NCI-H2196 treated with DMSO at 0.1 percent for 48 hours (cell line): ENCODE measurements at regions not wholly inside any gene's neighbourhood (a gene's known extent, or its start where the extent isn't known, plus 50 kb on each side); places are given as distances from the start of the nearest gene placed in this dataset.

Experiments
- DNase-seq: peaks from one replicate; lab custom pipeline; 2025; ENCODE audit not compliant: unreplicated experiment; lab: John Stamatoyannopoulos, UW

DNA sequence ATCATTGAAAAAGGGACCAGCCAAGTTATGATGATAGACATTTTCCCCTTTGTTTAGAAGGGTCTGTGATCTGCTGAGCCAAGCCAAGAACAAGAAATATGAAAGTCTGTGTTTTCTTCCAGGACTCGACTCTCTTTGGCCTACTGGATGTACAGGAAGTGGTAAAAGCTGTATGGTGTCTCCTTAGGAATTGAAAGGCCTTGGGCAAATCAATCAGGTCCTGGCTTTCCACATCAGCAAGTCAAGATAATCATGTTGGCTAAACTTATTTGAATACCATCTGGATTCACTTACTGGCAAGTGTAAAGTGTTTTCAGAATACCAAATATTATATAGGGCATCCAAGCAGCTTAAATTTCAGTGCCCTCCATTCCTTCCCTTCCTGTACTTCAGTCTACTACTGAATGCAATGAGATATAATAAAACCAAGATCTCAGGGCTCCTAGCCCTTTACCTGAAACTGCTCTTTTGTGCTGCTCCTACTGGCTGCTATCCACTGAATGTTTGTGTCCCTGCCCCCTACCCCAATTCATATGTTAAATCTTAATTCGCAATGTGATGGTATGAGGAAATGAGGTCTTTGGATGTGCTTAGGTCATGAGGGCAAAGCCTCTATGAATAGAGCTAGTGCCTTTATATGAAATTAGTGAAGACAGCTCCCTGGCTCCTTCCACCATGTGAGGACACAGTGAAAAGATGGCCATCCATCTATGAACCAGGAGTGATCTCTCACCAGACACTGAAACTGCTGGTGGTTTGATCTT is 578.0 kb downstream of the SPRY1 start:
- no peak for DNase-seq

GRCh38 chr4:123976285-123976684 is 579.7 kb downstream of the SPRY1 start:
- DNase-seq: no peak

DNA sequence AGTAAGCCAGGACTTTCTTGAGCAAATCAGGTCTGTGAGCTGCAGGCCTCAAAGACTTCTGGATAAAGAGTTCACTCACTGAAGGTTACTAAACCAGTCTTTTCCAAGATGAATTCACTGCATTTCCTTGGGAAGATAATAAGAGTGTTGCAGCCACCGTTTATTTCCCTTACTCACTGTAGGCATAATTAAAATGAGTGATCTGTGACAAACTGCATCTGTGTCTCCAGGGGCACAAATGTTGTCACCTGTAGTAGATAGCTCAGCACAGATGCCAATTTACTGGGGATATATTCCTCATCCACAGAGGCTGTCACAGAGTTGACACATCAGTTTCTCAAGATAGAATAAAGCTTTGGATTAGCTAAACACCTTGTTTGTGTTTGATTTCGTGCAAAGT is 580.2 kb downstream of the SPRY1 start:
- DNase-seq: no peak

- DNase-seq: no peak
These were observed 581.1 kb downstream of the SPRY1 start for GRCh38 chr4:123977641-123978081.

- no peak for DNase-seq
These were observed 582.0 kb downstream of the SPRY1 start for GRCh38 chr4:123978637-123979036.

DNA sequence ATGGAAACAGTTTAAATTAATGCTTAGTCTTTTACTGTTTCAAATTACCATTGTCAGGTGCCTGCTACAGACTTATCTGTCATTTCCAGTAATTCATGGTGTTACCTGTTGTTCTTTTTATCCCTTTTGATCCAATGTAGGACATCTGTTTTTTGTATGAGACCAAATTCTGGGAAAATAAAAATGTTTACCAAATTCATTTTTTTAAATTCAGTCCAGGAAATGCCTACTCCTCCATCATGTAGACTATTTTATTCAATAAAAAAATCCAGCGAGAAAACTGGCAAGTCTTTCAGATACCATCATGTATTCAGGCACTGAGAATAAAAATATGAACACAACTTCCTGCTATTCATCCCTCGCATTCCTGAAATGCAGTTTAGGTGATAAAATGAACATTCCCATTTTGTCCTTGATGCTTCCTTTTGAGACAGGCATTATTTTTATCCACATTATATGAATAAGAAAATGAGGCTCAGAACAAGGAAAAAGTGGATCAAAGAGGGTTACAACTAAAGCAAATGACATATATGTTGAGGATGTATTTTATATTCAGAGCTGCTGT is 584.2 kb downstream of the SPRY1 start:
- DNase-seq: no peak

DNA sequence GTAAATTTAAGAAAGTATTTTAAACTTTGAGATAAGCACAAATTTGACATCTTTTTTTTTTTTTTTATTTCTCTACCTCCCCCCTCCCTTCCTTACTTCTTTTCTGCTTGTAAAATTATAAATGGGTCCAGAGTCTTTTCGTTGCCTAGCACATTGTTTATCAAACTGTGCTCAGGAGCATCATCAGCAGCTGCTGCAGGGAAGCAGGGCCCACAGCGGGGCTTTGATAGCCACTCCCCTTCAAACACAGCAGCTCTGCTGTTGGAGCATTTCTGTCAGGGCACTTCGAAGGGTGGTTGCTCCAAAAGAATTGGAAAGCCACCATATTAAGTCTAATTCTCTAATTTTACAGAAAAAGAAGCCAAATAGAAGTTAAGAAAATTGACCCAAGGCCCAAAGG is 588.3 kb downstream of the SPRY1 start:
- no peak for DNase-seq

GRCh38 chr4:123986268-123986798 is 589.7 kb downstream of the SPRY1 start:
- DNase-seq: no peak

DNA sequence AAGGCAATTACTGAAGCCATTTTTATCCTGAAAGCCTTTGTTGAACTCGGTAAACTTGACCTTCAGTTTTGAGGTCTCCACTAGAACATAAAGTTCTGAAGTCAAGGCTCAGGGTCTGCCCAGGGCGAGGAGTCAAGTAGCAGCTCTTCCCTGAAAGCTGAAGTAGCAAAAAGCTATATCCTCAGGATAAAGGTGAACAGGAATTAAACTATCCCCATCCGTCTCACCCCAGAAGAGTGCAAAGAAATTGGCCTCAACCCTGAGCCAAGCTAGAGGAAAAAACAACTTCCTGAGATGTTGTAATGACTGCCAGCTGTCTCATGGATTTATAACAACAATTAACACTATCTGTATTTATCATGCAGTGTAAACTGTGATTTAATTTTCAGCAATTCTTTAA is 590.8 kb downstream of the SPRY1 start:
- DNase-seq: no peak

DNA sequence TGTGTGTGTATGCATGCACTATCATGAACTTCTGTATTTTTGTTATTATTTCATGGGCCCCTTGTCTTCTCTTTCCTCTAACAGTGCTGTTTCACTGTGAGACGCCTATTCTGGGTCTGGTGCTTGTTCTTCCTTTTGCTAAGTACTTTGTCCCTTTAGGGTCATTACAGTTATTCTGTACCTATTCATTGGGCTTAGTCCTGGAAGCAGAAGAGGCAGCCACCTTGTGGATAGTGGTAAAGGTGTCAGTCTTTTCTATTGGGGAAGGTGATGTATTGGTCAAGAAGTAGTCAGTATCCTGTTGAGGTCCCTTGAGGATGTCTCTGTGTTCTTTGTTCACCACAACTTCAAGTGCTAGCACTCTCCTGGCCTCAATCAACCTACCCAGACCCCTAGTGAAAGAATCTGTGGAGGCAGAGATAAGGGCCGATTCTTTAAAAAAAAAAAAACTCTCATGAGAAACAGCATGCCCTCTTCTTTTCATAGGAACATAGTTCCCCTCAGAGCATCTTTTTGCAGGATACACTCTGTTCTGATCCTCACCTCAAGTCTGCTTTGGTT is 593.8 kb downstream of the SPRY1 start:
- no peak for DNase-seq

DNA sequence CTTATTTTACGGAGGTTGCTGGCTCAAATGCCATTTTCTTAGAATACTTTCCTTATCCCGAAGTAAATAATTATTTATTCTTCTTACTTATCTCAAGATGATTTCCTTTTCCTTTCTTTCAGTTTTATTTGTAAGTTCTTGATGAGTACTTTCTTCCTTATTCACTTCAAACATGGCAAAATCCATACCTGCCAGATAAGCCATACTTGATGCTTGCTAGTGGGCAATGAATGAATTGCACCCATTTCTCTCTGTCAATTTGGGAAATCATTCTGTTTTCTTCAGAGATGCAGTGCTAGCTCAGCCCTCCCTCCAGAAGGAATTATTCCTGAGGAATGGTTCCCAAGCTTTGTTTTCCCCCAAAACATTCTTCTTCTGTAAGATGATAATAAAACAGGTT is 598.3 kb downstream of the SPRY1 start:
- no peak for DNase-seq

- DNase-seq: no peak
These were observed 599.3 kb downstream of the SPRY1 start for GRCh38 chr4:123995936-123996335.

- DNase-seq: no peak
These were observed 600.3 kb downstream of the SPRY1 start for GRCh38 chr4:123996718-123997510.

GRCh38 chr4:123997776-123998449 is 601.3 kb downstream of the SPRY1 start:
- no peak for DNase-seq

DNA sequence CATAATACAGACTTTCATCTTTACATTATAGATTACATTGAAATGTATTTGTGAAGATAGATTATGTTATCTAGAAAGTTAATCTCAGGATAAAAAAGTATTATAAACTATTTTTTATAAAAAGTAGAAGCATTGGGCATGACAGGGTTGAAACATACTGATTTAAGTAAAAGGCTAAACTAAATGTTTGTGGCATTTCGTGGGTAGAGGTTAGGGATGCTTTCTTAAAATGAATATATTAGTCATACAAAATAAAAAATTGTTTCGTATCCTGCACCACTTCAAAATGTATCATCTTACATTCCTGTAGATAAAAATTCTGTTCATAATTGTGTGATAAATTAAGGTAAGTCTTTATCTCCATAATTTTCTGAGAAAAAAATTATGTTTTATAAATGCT is 603.6 kb downstream of the SPRY1 start:
- no peak for DNase-seq

DNA sequence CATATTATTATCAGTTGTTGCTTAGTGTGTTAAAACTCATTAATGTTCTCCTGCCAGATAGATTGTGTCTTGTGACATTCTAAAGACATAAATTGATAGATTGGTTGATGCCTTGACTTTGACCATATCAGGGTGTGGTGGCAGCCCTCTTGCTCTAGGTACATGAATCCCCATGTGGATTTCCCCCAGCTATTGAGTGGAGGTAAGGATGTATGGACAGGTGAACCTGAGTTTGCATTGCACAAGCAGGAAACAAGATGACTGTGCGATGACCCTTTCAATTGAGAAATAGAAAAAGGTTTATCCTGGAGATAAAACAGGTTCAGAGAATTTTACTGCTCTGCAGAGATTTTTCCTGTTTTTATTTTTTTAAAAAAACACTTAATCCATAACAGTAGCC is 619.2 kb downstream of the SPRY1 start:
- DNase-seq: no peak

GRCh38 chr4:124017185-124017785 is 620.7 kb downstream of the SPRY1 start:
- DNase-seq: no peak

GRCh38 chr4:124018383-124019317 is 622.1 kb downstream of the SPRY1 start:
- no peak for DNase-seq

- no peak for DNase-seq
These were observed 623.4 kb downstream of the SPRY1 start for GRCh38 chr4:124019749-124020549.
